PC-3 (cell line): ENCODE measurements at regions not wholly inside any gene's neighbourhood (a gene's known extent, or its start where the extent isn't known, plus 50 kb on each side); places are given as distances from the start of the nearest gene placed in this dataset.

ENCODE experiments used
- CTCF ChIP-seq: fragments of 300-600 bp; sonication (generic); conservative IDR thresholded peaks from 2 replicates; pipeline ENCODE4 v1.5.1; 2017; ENCODE audit warnings: antibody characterized with exemption, low read depth, mild to moderate bottlenecking, low read length
- EZH2 ChIP-seq: fragments of 300-600 bp; sonication (generic); IDR thresholded peaks from one replicate; pipeline ENCODE4 v1.6.1; 2017; ENCODE audit warnings: antibody characterized with exemption, mild to moderate bottlenecking, low read length; ENCODE audit not compliant: unreplicated experiment

DNA sequence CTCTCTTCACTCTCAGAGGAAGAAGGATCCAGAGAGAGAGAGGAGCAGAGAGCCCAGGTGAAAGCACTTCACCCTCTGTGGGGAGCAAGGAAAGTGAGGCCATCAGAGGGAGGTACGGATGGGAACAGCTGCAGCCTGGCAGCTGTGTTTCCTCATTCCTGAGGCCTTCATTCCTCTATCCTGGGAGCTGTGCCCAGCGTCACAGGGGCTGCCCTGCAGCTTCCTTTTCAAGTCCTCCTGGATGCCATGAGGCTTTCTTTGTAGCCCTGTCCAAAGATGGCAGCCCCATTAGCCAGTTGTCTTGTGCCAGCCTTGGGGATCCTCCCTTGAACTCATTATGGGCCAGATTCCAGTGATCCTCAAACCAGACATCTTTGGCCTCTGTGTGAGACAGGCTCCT is 76.8 kb upstream of the PCDH8 start:
- TF ChIP-seq CTCF, result no peak
- TF ChIP-seq EZH2, result no peak
